SK-N-SH treated with all-trans-retinoic acid at 6 μM for 48 hours (cell line): ENCODE measurements at regions not wholly inside any gene's neighbourhood (a gene's known extent, or its start where the extent isn't known, plus 50 kb on each side); places are given as distances from the start of the nearest gene placed in this dataset.

Source experiments
- ARNTL ChIP-seq: fragments of 450-650 bp; formaldehyde crosslinking; IDR thresholded peaks from 2 replicates; pipeline ENCODE4 v1.5.0; 2020; ENCODE audit warnings: low read depth, mild to moderate bottlenecking, moderate library complexity, borderline replicate concordance
- BACH2 ChIP-seq: fragments of 250-450 bp; sonication (Bioruptor Pico); IDR thresholded peaks from 2 replicates; pipeline ENCODE4 v1.9.0; 2021; ENCODE audit warnings: mild to moderate bottlenecking, borderline replicate concordance
- CSRNP3 ChIP-seq: fragments of 250-450 bp; sonication (Bioruptor Pico); IDR thresholded peaks from 2 replicates; pipeline ENCODE4 v1.5.1; 2021; ENCODE audit warnings: mild to moderate bottlenecking, moderate library complexity
- OSR1 ChIP-seq: fragments of 250-450 bp; sonication (Bioruptor Pico); IDR thresholded peaks from 2 replicates; pipeline ENCODE4 v1.8.0; 2022; ENCODE audit warnings: moderate library complexity, mild to moderate bottlenecking, inconsistent platforms
- PATZ1 ChIP-seq: fragments of 250-450 bp; sonication (Bioruptor Pico); IDR thresholded peaks from 2 replicates; pipeline ENCODE4 v1.8.0; 2020; ENCODE audit warnings: mild to moderate bottlenecking, moderate library complexity, borderline replicate concordance
- RARB ChIP-seq: fragments of 250-450 bp; sonication (Bioruptor Pico); IDR thresholded peaks from 2 replicates; pipeline ENCODE4 v1.8.0; 2021; ENCODE audit warnings: mild to moderate bottlenecking, moderate library complexity
- SNAI2 ChIP-seq: fragments of 250-450 bp; sonication (Bioruptor Pico); IDR thresholded peaks from 2 replicates; pipeline ENCODE4 v1.5.0; 2020; ENCODE audit warnings: mild to moderate bottlenecking, moderate library complexity
- ZFP3 ChIP-seq: fragments of 250-450 bp; sonication (Bioruptor Pico); IDR thresholded peaks from 2 replicates; pipeline ENCODE4 v1.5.0; 2020; ENCODE audit warnings: mild to moderate bottlenecking, moderate library complexity
- ZFP30 ChIP-seq: fragments of 450-650 bp; formaldehyde crosslinking; IDR thresholded peaks from 2 replicates; pipeline ENCODE4 v1.5.0; 2022; ENCODE audit warnings: mild to moderate bottlenecking, moderate library complexity
- ZNF70 ChIP-seq: fragments of 450-650 bp; formaldehyde crosslinking; IDR thresholded peaks from 2 replicates; pipeline ENCODE4 v1.5.0; 2020; ENCODE audit warnings: mild to moderate bottlenecking, moderate library complexity
- TF ChIP-seq, protein P1 (sequence below): fragments of 250-450 bp; sonication (Bioruptor Pico); IDR thresholded peaks from 2 replicates; pipeline ENCODE4 v1.5.1; 2020; ENCODE audit warnings: low read depth, mild to moderate bottlenecking, moderate library complexity

- no peak for TF ChIP-seq PATZ1 (CRISPR knock-in tag)
- no peak for TF ChIP-seq SNAI2
- TF ChIP-seq, protein P1, sequence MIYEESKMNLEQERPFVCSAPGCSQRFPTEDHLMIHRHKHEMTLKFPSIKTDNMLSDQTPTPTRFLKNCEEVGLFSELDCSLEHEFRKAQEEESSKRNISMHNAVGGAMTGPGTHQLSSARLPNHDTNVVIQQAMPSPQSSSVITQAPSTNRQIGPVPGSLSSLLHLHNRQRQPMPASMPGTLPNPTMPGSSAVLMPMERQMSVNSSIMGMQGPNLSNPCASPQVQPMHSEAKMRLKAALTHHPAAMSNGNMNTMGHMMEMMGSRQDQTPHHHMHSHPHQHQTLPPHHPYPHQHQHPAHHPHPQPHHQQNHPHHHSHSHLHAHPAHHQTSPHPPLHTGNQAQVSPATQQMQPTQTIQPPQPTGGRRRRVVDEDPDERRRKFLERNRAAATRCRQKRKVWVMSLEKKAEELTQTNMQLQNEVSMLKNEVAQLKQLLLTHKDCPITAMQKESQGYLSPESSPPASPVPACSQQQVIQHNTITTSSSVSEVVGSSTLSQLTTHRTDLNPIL (CRISPR knock-in tag) = no peak
- no peak for TF ChIP-seq BACH2
- TF ChIP-seq ZFP30 = no peak
- no peak for TF ChIP-seq RARB (CRISPR knock-in tag)
- no peak for TF ChIP-seq ZNF70 (CRISPR knock-in tag)
- TF ChIP-seq ZFP3 (CRISPR knock-in tag) = no peak
- no peak for TF ChIP-seq OSR1 (CRISPR knock-in tag)
- no peak for TF ChIP-seq ARNTL (CRISPR knock-in tag)
- TF ChIP-seq CSRNP3 (CRISPR knock-in tag) = no peak
Observed at GRCh38 chr17:69900101-69900500, 174.9 kb upstream of the KCNJ16 start.
